ENCODE measurements at regions not wholly inside any gene's neighbourhood (a gene's known extent, or its start where the extent isn't known, plus 50 kb on each side); places are given as distances from the start of the nearest gene placed in this dataset.

DNA sequence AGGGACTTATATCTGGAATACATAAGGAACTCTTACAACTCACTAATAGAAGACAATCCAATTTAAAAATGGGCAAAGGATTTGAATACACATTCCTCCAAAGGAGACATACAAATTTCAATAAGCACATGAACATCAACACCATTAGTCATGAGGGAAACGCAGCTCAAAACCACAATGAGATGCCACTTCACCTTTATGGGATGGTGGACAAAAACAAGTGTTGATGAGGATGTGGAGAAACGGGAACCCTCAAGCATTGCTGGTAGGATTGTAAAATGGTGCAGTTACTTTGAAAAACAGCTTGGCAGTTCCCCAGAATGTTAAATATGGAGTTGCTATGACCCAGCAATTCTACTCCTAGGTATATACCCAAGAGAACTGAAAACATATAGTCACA, 72.7 kb upstream of the IER5L start:
- DNase-seq, result no peak

DNA sequence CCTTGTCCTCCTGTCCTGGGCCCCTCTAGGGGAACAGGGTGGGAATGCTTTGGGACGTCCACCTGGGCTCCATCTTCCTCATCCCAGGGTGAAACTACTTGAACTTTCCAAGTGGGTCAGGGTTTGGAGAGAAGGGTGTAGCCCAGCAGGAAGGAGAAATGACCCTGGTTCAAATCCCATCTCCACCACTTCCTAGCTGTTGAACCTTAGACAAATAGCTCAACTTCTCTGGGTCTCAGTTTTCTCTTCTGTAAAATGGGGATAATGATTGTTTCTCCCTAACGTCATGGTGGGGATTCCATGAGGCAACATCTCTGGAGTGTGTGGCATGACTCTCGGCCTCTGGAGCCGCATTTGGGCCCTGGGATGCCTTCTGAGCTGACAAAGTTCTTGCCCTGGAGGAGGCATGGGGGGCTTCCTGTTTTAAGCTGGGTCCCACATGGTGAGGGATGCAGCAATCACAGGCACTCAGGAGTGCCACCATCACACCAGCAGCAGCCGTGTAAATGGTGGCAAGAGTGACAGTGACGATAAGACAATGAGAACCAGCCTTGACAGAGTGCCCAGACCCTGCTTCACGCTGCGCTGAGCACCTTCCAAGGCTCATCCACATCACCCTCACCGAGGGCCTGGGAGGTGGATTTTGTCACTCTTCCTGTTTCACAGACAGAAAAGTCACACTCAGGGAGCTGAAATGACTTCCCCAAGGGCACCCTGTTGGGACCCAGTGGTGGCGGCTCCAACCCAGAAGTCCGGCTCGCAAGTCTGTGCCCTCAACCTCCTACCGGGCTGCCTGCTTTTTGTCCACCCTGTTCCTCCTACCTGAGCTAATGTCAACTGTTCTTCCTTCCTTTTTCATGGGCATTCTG, 69.5 kb upstream of the IER5L start:
- no peak for DNase-seq

DNA sequence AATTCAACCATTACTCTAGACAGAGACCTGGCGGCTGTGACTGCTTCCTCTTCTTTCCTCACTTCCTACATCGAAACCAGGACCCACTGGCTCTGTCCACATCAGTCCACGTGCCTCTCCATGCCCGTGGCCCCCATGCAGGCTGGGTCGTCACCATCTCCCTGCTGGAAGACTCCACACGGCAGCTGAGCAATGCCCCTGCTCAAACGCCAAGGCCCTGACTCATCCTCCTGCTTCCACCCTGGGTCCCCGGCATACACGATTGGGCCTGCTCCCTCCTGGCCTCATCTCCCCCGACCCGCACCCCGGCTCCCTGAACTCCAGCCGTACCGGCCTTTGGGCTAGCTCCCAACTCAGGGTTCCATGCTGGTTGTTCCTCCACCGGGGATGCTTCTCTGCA, 67.2 kb upstream of the IER5L start:
- DNase-seq, result no peak

DNA sequence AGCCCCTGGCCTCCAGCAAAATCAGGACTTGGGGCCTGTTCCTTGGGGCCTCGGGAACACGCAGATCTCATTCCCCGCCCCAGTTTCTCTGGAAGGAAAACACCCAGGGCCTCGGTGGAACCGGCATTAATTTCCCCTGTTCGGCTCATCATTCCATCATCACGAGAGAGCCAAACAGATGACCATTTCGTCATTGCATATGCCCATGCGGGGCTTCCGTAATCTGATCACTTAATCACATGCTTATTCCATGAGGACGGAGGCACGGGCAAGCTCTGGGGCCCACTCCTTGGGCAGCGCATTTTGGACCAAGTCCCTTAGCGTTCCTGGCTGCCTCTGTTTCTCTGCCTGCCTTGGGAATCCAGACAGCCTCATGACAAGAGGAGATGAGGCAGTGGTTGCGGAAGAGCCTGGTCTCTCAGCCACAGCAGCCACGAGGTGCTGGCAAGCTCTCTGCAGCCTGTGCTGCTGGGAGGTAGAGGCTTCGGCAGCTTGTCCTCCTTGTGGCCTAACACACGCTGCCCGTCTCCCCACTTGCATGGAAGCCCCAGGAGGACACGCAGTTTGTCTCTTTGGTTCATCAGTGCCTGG, 65.0 kb upstream of the IER5L start:
- DNase-seq, result no peak

DNA sequence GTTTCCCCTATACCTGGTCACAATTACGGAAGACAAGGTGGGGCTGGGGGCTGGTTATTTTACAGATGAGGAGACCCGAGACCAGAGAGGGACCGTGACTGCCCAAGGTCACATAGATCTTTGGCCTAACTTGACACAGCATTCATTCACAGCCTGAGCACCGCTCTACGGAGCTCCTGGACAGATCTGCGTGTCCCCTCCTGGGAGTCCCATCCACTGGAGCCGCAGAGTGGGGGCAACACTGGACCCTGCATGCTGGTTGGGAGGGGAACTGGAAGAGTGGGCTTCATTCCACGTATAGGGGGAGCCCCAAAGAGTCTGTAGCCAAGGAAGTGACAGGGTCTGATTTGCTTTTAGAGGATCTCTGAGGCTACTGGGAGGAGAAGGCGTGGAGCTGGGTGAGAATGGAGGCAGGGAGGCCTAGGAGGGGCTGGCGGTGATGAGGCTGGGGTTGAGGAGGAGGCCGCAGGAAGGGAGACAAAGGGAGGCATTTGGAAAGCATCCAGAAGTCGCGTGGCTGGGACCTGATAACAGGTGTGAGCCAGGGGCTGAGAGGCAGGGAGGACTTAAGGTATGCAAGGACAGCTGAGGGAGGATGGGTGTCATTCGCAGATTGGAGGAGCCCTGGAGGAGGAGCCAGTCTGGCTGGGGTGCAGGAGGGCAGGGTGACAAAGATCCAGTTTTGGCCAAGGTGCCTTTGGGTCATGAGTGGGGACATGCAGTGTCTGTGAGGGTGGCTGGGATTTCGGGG, 64.3 kb upstream of the IER5L start:
- DNase-seq, result no peak

DNA sequence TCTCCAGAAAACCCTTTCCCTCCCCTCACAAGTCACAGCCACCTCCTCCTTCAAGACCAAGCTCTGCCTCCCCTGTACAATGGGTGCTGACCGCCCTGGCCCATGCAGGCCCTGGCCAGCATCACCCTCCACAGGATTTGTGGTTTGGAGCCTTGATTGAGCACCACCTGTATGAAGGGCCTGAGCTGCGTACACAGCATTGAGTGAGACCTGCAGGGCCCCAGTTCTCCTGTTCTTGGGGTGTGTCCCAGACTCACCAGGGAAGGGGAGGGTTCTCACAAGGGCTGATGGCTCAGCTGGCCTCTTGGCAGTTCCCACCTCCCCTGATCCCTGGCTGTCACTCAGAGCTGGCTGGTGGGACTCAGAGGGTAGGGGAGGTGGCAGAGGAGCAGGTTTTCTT, 63.7 kb upstream of the IER5L start:
- no peak for DNase-seq

DNA sequence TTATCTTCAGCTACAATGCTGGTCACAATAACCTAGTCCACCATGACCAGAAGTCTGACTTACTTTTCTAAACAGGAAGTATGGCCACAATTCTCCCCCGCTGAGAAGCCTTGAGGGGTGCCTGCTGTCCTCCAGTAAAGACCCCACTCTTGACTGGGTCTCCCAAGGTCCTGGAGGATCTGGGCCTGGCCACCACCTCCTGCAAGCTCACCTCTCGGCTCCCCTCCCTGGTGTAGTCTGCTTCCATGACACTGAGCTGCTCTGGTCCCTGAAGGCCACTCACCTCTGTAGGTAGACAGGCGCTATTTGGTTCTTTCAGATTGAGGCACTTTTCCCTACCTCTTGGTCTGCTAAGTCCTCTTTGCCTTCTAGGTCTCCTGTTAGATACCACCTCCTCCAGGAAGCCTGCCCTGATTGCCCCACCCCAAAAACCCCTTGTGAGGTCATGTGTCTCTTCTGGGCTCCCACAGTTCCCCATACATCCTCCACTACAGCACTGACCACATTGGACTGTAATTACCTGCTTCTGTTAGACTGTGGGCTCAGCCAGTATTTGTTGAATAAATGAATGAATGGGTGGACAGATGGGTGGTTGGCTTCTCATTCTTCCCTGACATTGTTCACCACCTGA, 62.6 kb upstream of the IER5L start:
- no peak for DNase-seq

DNA sequence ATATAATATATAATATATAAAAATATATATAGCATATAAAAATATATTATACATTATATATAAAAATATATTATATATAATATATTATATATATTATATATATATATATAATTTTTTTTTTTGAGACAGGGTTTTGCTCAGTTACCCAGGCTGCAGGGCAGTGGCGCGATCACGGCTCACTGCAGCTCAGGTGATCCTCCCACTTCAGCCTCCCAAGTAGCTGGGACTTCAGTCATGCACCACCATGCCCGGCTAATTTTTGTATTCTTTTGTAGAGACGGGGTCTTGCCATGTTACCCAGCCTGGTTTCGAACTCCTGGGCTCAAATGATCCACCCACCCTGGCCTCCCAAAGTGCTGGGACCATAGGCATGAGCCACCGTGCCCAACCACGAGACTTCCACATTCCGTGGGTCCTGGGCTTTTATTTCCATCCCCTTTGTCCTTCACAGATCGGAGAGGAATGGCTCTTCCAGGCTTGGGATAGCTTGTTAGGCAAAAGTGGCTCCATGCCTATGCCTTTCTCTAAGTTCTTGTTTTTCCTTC, 62.0 kb upstream of the IER5L start:
- no peak for DNase-seq

DNA sequence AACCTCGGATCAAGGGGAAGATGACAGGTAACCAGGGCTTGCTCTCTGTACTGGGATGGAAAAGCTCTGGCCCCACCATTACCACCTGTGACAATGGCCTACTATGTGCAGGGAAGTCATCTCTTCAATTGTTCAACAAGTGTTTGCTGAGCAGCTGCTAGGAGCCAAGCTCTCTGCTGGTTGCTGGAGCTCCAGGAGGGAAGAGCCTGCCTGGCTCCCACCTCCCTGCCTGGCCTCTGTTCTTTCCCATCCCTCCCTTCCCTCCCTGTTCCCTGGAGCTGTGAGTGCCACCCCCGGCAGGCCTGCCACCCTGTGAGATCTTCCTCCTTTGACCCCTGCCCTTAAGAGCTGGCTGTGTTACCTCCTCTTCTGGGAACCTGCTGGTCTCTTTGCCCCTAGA, 59.7 kb upstream of the IER5L start:
- DNase-seq, result no peak

DNA sequence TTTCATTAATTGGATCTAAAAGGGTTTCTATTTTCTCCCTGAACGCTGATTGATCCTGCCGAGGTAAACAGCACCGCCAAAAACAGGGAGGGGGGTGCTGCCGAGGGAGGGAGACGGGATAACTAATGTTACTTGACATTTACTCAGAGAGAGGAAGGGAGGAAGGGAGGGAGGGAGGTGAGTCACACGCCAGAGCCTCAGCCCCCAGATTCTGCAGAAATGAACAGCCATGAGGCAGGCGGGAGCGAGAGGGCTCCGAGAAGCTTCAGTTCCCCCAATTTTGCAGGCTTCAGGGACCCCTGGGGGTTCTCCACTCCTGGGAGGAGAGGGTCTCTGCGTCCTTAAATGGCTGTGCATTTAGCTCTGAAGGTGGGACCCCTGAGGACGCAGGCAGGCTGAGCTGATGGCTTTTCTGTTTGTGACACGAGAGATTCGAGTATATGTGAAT, 59.1 kb upstream of the IER5L start:
- DNase-seq, result no peak

DNA sequence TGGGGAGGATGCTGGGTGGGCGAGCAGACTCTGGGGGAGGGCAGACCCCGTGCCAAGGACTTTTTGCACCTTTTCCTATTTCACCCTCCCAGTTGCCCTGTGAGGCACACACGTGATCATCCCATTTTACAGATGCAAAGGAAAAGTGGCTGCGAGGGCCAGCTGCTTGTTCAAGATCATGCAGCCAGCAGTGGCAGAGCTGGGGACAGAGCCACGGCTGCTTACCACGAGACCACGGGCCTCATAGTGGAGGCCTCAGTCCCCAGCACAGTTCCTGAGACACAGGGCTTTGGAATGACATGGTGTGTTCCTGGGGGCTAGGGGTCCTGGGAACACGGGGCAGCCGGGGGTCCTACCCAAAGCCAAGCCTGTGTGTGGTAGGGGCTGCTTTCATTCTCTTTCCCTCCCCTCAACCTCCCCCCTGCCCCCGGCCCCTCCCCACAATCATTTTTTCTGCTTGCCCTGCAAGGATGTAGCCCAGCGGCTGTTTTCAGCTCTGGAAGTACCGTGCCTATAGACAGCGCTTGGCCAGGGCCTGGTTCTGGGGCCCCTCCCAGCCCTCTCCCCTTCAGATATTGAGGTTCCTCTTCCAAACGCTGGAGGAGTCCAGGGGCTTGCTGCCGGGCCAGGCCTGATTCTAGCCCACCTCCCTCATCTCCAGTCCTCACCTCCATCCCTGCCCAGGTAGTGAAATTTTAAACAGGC, 58.5 kb upstream of the IER5L start:
- no peak for DNase-seq

DNA sequence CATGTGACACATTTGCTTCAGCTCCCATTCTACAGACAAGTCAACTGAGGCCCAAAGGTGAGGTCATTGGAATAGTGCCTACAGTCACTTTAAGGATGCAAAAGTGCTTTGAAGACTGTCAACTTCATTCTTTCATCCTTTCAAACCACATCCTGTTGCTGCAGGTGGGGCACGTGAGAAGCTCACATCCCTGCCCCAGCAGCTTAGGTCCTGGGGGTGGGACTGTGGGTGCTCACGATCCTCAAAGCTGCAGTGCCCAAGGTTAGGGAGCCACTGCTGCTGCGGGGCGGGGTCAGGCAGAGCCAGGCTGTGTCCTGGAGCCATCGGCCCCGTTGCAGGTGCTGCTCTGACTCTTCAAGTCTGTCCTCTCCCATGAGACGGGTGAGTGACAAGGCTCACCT, 57.9 kb upstream of the IER5L start:
- DNase-seq, result no peak

DNA sequence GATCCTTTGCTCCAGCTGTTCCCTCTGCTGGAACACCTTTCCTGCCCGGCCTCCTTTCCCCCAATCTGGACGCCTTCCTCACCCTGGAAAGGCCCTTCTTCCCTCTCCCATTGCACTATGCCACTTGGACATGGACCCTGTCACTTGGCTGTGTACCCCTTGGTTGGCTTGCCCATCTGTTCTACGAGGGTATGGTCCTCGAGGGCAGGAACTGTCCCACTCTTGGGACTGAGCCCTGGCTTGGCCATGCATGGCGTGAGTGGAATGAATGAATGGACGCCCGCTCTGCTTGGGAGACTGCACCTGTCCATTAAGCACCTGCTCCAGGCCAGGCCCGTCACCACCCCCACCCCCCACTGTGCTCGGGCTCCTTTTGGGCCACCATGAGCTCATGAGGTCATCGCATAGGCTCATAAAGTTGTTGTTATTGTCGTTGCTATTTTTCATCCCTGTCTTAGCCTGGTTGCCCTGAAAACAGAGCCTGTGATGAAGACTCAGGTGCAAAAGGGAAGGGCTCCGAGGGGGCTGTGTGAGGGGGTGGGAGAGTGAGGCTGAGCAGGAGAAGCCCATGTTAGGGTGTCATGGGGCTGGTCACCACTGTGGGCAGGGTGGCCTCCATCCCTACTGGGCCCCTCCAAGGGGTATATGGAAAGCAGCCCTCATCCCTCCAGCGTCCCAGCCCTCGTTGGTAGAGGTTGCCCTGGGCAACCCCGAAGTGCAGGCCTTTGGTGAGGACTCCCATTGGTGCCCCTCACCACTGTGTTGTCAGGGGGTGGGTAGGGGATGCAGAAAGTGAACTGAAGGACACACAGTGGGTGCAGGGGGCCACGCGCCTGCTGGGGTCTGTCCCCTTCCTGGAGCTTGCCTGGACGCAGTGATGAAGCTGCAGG, 57.2 kb upstream of the IER5L start:
- DNase-seq, result no peak

DNA sequence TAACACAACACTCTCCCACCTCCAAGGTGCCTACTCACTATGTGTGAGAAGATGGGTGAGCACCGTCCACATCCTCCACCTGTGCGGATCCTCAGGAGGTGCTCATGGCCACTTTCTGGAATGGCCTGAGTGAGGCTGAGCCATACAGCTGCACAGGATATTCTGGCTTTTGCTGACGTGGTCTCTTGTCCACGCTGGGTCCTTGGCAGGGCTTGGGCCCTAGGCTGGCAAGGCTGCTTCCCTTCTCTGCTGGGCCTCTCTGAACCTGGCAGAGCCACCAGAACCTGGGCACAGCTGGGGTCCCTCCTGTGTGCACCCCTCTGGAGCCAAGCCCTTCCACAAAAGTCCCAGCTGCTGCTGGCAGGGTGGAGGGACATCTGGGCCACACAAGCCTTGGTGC, 56.4 kb upstream of the IER5L start:
- no peak for DNase-seq

DNA sequence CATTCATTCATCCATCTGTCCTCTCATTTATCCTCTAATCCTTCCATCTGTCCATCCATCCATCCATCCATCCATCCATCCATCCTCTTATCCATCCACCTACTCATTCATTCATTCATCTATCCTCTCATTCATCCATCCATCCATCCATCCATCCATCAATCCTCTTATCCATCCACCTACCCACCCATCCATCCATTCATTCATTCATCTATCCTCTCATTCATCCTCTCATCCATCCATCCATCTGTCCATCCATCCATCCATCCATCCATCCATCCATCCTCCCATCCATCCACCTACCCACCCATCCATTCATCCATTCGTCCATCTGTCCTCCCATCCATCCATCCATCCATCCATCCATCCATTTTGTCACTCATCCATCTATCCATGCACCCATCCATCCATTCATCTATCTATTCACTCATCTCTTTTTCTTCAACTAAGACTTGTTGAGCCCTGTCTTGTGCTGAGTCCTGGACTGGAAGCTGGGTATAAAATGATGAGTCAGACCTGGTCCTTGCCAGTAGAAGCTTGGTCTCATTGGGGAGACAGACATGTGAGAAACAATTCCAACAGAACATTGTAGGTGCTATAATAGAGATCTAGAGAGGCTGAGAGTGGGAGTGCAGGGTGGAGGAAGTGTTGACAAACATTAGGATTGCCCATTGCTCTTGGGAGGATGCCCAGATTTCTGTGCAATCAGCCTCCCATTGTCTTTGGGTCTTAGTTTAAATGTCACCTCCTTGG, 55.0 kb upstream of the IER5L start:
- DNase-seq, result no peak

DNA sequence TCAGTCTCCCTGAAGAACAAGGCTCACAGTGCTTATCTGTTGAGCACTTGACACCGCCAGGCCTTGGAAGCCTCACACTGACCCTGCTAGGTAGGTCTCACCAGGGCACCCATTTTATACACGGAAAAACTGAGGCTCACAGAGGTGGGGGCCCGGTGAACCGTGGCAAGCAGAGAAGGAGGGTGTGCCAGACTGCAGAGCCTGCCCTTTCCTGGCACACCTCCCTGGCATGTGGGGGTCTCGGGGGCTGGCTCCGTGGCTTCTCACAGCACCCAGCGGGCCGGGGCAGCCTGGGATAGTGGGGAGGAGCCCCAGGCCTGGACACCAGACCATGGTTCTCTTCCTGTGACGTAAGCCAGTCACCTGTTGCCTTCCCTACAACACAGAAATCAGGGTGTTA, 53.7 kb upstream of the IER5L start:
- no peak for DNase-seq

DNA sequence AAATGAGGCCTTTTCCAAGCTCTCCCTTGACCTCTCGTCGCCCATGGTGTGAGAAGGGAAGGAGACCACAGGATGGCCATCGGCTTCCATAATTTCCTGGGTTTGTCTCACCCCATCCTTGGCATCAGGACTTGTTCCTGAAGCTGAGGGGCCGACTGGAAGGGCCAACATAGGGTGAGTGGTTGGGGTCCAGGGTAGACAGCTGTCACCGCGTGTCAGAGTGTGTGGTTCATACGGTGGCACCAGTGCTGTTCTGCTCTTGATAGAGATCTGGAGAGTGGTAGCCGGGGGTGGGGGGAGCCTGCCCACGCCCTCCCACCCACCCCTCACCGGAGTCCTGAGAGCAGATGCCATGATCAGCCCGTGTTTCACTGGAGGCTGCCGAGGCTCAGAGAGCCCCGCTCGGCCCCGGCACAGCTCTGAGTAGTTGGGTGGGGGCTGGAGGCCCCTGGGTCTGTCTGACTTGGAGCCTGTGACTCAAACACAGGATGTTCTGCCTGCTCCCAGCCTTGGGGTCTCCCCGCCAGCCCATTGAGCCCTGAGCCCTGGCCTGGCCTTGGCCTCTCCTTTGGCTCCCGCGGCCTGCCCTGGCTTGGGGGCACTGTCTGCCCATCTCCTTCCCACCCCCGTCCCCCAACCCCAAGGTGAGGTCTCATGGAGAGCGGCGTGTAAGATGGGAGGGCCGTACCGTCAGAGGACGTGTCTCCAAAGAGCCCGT, 53.1 kb upstream of the IER5L start:
- no peak for DNase-seq

DNA sequence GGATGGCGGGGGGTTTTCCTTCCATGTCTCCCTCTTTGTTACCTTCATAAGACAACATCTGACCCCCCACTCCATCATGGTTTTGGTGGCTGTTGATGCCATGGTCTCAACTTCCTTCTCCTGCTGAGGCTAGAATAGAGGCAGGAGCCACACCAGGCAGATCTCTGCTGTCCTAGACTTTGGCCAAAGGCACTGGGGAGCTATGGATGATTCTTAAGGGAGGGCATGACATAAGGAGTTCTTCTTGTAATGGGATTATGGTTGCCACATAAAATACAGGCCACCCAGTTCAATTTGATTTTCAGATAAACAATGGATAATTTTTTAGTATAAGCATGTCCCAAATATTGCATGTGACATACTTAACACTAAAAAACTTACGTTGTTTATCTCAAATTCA, 52.2 kb upstream of the IER5L start:
- DNase-seq, result no peak
